ENCODE measurements at regions not wholly inside any gene's neighbourhood (a gene's known extent, or its start where the extent isn't known, plus 50 kb on each side); places are given as distances from the start of the nearest gene placed in this dataset.

DNA sequence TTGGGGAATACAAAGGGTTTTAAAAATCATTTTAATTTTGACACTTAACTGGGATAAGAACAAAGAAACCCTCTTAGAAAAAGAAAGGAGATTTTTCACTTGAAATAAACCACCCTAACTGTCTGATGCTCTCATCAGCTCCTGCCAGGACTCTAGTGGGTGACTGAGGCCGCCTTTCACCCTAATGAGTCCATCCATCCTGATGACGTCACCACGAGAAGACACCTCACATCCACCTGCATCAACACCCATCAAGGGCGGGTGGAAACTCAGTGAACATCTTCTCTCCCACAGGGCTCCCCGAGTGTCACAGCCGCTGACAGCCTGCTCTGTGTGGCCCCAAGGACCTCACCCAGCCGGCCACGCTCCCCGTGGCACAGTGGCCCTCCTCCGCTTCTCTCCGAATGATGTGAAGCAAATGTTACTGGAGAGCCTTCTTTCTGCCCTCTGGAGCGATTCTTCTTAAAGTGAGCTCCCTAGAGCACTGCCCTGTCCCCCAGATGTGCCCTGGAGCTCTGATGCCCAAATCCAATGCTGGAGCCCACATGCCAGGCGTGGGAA lies 584.3 kb upstream of the ADAMTS16 start:
- no peak for TF ChIP-seq POLR2A (IDR thresholded peaks at IDR 0.05)
- TF ChIP-seq, protein P1, sequence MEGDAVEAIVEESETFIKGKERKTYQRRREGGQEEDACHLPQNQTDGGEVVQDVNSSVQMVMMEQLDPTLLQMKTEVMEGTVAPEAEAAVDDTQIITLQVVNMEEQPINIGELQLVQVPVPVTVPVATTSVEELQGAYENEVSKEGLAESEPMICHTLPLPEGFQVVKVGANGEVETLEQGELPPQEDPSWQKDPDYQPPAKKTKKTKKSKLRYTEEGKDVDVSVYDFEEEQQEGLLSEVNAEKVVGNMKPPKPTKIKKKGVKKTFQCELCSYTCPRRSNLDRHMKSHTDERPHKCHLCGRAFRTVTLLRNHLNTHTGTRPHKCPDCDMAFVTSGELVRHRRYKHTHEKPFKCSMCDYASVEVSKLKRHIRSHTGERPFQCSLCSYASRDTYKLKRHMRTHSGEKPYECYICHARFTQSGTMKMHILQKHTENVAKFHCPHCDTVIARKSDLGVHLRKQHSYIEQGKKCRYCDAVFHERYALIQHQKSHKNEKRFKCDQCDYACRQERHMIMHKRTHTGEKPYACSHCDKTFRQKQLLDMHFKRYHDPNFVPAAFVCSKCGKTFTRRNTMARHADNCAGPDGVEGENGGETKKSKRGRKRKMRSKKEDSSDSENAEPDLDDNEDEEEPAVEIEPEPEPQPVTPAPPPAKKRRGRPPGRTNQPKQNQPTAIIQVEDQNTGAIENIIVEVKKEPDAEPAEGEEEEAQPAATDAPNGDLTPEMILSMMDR (IDR thresholded peaks at IDR 0.05): no peak

All from esophagus squamous epithelium (tissue), 4 donors.